Thyroid gland (tissue), 4 donors: ENCODE measurements at regions not wholly inside any gene's neighbourhood (a gene's known extent, or its start where the extent isn't known, plus 50 kb on each side); places are given as distances from the start of the nearest gene placed in this dataset.

Experiments
- CTCF ChIP-seq, 6 experiments: fragments of 200-600 bp in 3 of 6; fragments of 450-650 bp in 3 of 6; sonication (generic) in 3 of 6; IDR thresholded peaks; one replicate each; pipeline ENCODE4 v1.5.1; 2016 to 2019; ENCODE audit warnings: antibody characterized with exemption in 6 of 6, mild to moderate bottlenecking in 2 of 6, inconsistent platforms in 1 of 6, moderate library complexity in 1 of 6
- POLR2A ChIP-seq, 2 donors: fragments of 450-650 bp; IDR thresholded peaks; one replicate each; pipeline ENCODE4 v1.6.1; 2017; ENCODE audit warnings: antibody characterized with exemption in 2 of 2, mild to moderate bottlenecking in 2 of 2, moderate library complexity in 1 of 2

GRCh38 chr13:71949441-71949840 is 82.4 kb upstream of the DACH1 start:
- no peak for TF ChIP-seq CTCF (IDR thresholded peaks at IDR 0.05)
- no peak for TF ChIP-seq POLR2A (IDR thresholded peaks at IDR 0.05)
